Esophagus squamous epithelium (tissue), 4 donors: ENCODE measurements at regions not wholly inside any gene's neighbourhood (a gene's known extent, or its start where the extent isn't known, plus 50 kb on each side); places are given as distances from the start of the nearest gene placed in this dataset.

Source experiments
- POLR2A ChIP-seq, 4 donors: fragments of 450-650 bp; IDR thresholded peaks; one replicate each; pipeline ENCODE4 v1.6.1; 2017; ENCODE audit warnings: antibody characterized with exemption in 4 of 4, mild to moderate bottlenecking in 4 of 4, moderate library complexity in 3 of 4
- TF ChIP-seq, protein P1 (sequence below), 6 experiments: fragments of 450-650 bp in 4 of 6; fragments of 200-600 bp in 2 of 6; sonication (generic) in 2 of 6; IDR thresholded peaks; one replicate each; pipeline ENCODE4 v1.5.1; 2016 to 2019; ENCODE audit warnings: antibody characterized with exemption in 6 of 6, mild to moderate bottlenecking in 4 of 6, moderate library complexity in 4 of 6

DNA sequence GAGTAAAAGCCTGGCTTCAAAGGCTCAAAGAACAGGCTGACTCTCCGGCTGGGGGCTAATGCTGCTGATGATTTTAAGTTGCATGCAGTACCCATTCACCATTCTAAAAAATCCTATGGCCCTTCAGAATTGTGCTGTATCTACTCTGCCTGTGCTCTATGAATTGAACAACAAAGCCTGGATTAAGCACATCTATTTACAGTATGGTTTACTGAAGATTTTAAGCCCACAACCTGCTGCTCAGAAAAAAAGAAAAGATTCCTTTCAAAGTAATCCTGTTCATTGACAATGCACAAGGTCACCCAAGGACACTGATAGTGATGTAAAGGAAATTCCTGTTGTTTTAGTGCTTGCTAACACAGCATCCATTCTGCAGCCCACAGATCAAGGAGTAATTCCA lies 84.9 kb upstream of the SFRP2 start:
- TF ChIP-seq, protein P1, sequence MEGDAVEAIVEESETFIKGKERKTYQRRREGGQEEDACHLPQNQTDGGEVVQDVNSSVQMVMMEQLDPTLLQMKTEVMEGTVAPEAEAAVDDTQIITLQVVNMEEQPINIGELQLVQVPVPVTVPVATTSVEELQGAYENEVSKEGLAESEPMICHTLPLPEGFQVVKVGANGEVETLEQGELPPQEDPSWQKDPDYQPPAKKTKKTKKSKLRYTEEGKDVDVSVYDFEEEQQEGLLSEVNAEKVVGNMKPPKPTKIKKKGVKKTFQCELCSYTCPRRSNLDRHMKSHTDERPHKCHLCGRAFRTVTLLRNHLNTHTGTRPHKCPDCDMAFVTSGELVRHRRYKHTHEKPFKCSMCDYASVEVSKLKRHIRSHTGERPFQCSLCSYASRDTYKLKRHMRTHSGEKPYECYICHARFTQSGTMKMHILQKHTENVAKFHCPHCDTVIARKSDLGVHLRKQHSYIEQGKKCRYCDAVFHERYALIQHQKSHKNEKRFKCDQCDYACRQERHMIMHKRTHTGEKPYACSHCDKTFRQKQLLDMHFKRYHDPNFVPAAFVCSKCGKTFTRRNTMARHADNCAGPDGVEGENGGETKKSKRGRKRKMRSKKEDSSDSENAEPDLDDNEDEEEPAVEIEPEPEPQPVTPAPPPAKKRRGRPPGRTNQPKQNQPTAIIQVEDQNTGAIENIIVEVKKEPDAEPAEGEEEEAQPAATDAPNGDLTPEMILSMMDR (IDR thresholded peaks at IDR 0.05) = no peak
- TF ChIP-seq POLR2A (IDR thresholded peaks at IDR 0.05) = no peak
